A549 (cell line): ENCODE measurements at regions not wholly inside any gene's neighbourhood (a gene's known extent, or its start where the extent isn't known, plus 50 kb on each side); places are given as distances from the start of the nearest gene placed in this dataset.

Experiments
- ATAC-seq, 2 experiments: fragments of 200-7000 bp in 1 of 2; fragments of >200 bp in 1 of 2; cut with Nextera tagmentation in 1 of 2; cut with Tn5 transposase in 1 of 2; 3 replicates each; pipeline versions ENCODE4 v1.8.0 to v1.9.1; 2018 to 2020; ENCODE audit warnings: mild to moderate bottlenecking in 1 of 2, moderate library complexity in 1 of 2
- CTCF ChIA-PET: fragments of 300-600 bp; sonication (Branson Sonifier 250); formaldehyde crosslinking; extraction: SDS; loops from one replicate; lab custom pipeline; 2021; ENCODE audit warnings: antibody characterized with exemption, inconsistent platforms; lab: Yijun Ruan, JAX
- POLR2A ChIA-PET: fragments of 350-600 bp; formaldehyde crosslinking; extraction: SDS; loops from one replicate; lab custom pipeline; 2021; ENCODE audit warnings: antibody characterized with exemption, inconsistent platforms; lab: Yijun Ruan, JAX
- DNase-seq, 2 experiments: peaks; one replicate each; pipeline versions ENCODE4 v3.0.0 to v3.0.0-alpha.2; 2011 to 2016; ENCODE audit warnings: low read depth in 1 of 2, low spot score in 1 of 2
- FAIRE-seq: peaks from 2 replicates; lab custom pipeline; 2011; peaks lifted over from hg19 to GRCh38; lab: Jason Lieb, UNC
- H3K27ac ChIP-seq, 2 experiments: fragments of >200 bp; sonication (Bioruptor Twin); formaldehyde crosslinking; 3 replicates each; pipeline ENCODE4 v1.5.1; 2016 to 2017
- H3K4me1 ChIP-seq: fragments of >200 bp; sonication (Bioruptor Twin); formaldehyde crosslinking; 3 replicates; pipeline ENCODE4 v1.6.1; 2016
- H3K4me2 ChIP-seq: fragments of >200 bp; sonication (Bioruptor Twin); formaldehyde crosslinking; 3 replicates; pipeline ENCODE4 v1.6.1; 2016
- H3K4me3 ChIP-seq: fragments of >200 bp; sonication (Bioruptor Twin); formaldehyde crosslinking; 3 replicates; pipeline ENCODE4 v1.5.1; 2016
- H3K9me3 ChIP-seq: fragments of >200 bp; sonication (Bioruptor Twin); formaldehyde crosslinking; 3 replicates; pipeline ENCODE4 v1.6.1; 2016
- ATOH8 ChIP-seq: fragments of 250-450 bp; sonication (Bioruptor Pico); IDR thresholded peaks from 2 replicates; pipeline ENCODE4 v1.5.0; 2020; ENCODE audit warnings: low read depth, mild to moderate bottlenecking, moderate library complexity
- BHLHE40 ChIP-seq: IDR thresholded peaks from 2 replicates; pipeline ENCODE4 v1.6.1; 2012; ENCODE audit warnings: low read depth, low read length, inconsistent platforms
- CBX8 ChIP-seq: fragments of 200-600 bp; sonication (generic); IDR thresholded peaks from 2 replicates; pipeline ENCODE4 v1.6.1; 2016
- CHD4 ChIP-seq: fragments of 200-600 bp; sonication (generic); IDR thresholded peaks from 2 replicates; pipeline ENCODE4 v1.6.1; 2016; ENCODE audit warnings: antibody characterized with exemption, mild to moderate bottlenecking, borderline replicate concordance
- CTCF ChIP-seq: fragments of >200 bp; sonication (Bioruptor Twin); formaldehyde crosslinking; IDR thresholded peaks from 3 replicates; pipeline ENCODE4 v1.5.1; 2016
- EP300 ChIP-seq, 2 experiments: fragments of >200 bp; sonication (Bioruptor Twin); formaldehyde crosslinking; IDR thresholded peaks; 2 replicates in 1 of 2; 3 replicates in 1 of 2; pipeline ENCODE4 v1.6.1; 2016 to 2017
- FOSL2 ChIP-seq, 2 experiments: fragments of 450-650 bp in 1 of 2; fragments of >200 bp in 1 of 2; sonication (Bioruptor Twin) in 1 of 2; formaldehyde crosslinking; IDR thresholded peaks; 2 replicates each; pipeline versions ENCODE4 v1.5.0 to v1.6.1; 2016 to 2020; ENCODE audit warnings: mild to moderate bottlenecking in 1 of 2, moderate library complexity in 1 of 2
- FOXS1 ChIP-seq: fragments of 250-450 bp; sonication (Bioruptor Pico); IDR thresholded peaks from 2 replicates; pipeline ENCODE4 v1.5.0; 2020; ENCODE audit warnings: mild to moderate bottlenecking, moderate library complexity
- HEYL ChIP-seq: fragments of 250-450 bp; sonication (Bioruptor Pico); IDR thresholded peaks from 2 replicates; pipeline ENCODE4 v1.8.0; 2021; ENCODE audit warnings: mild to moderate bottlenecking, moderate library complexity
- HOXA7 ChIP-seq: fragments of 250-450 bp; sonication (Bioruptor Pico); IDR thresholded peaks from 2 replicates; pipeline ENCODE4 v1.5.0; 2020; ENCODE audit warnings: mild to moderate bottlenecking, moderate library complexity
- JUN ChIP-seq, 2 experiments: fragments of >200 bp; sonication (Bioruptor Twin); formaldehyde crosslinking; IDR thresholded peaks; 2 replicates in 1 of 2; 3 replicates in 1 of 2; pipeline ENCODE4 v1.6.1; 2016 to 2017
- KDM5A ChIP-seq: fragments of 200-600 bp; sonication (generic); IDR thresholded peaks from 2 replicates; pipeline ENCODE4 v1.6.1; 2016; ENCODE audit warnings: antibody characterized with exemption, mild to moderate bottlenecking
- NFE2L2 ChIP-seq: fragments of 150-350 bp; conservative IDR thresholded peaks from 2 replicates; pipeline ENCODE4 v1.6.1; 2014; ENCODE audit warnings: low read length
- NPAS2 ChIP-seq: fragments of 250-450 bp; sonication (Bioruptor Pico); IDR thresholded peaks from 2 replicates; pipeline ENCODE4 v1.8.0; 2022; ENCODE audit warnings: mild to moderate bottlenecking, moderate library complexity, borderline replicate concordance
- NR3C1 ChIP-seq: fragments of >200 bp; sonication (Bioruptor Twin); formaldehyde crosslinking; IDR thresholded peaks from 3 replicates; pipeline ENCODE4 v1.6.1; 2017
- PHF8 ChIP-seq: fragments of 200-600 bp; sonication (generic); IDR thresholded peaks from 2 replicates; pipeline ENCODE4 v1.6.1; 2016; ENCODE audit warnings: low read depth, mild to moderate bottlenecking, antibody characterized with exemption, moderate library complexity, borderline replicate concordance
- POLR2A ChIP-seq: IDR thresholded peaks from 2 replicates; pipeline ENCODE4 v1.6.1; 2012; ENCODE audit warnings: mild to moderate bottlenecking, low read length
- RAD21 ChIP-seq, 2 experiments: fragments of >200 bp in 1 of 2; sonication (Bioruptor Twin) in 1 of 2; formaldehyde crosslinking in 1 of 2; IDR thresholded peaks in 1 of 2; conservative IDR thresholded peaks in 1 of 2; 2 replicates in 1 of 2; 3 replicates in 1 of 2; pipeline ENCODE4 v1.6.1; 2012 to 2018; ENCODE audit warnings: inconsistent platforms in 1 of 2
- RARB ChIP-seq: fragments of 250-450 bp; sonication (Bioruptor Pico); IDR thresholded peaks from 2 replicates; pipeline ENCODE4 v1.8.0; 2021; ENCODE audit warnings: mild to moderate bottlenecking, moderate library complexity
- RNF2 ChIP-seq: fragments of 200-600 bp; sonication (generic); IDR thresholded peaks from 2 replicates; pipeline ENCODE4 v1.6.1; 2016; ENCODE audit warnings: low read depth, mild to moderate bottlenecking, antibody characterized with exemption, moderate library complexity, borderline replicate concordance
- TP53 ChIP-seq: fragments of 250-450 bp; sonication (Bioruptor Pico); IDR thresholded peaks from 2 replicates; pipeline ENCODE4 v1.5.0; 2021; ENCODE audit warnings: mild to moderate bottlenecking, moderate library complexity
- ZC3H11A ChIP-seq: fragments of 450-650 bp; IDR thresholded peaks from 2 replicates; pipeline ENCODE4 v1.6.1; 2014; ENCODE audit warnings: antibody characterized with exemption, mild to moderate bottlenecking
- ZFP36 ChIP-seq: fragments of 450-650 bp; IDR thresholded peaks from 2 replicates; pipeline ENCODE4 v1.6.1; 2014; ENCODE audit warnings: borderline replicate concordance; ENCODE audit not compliant: partially characterized antibody
- ZSCAN20 ChIP-seq: fragments of 250-450 bp; sonication (Bioruptor Pico); IDR thresholded peaks from 2 replicates; pipeline ENCODE4 v1.8.0; 2022; ENCODE audit warnings: mild to moderate bottlenecking, moderate library complexity
- WGBS: methylation state at CpG from one replicate; pipeline ENCODE4 v1.1.6; 2017; ENCODE audit errors: missing lambda C conversion rate; 5-methylcytosine and 5-hydroxymethylcytosine counted together
- TF ChIP-seq, protein P1 (sequence below): fragments of 250-450 bp; sonication (Bioruptor Pico); IDR thresholded peaks from 2 replicates; pipeline ENCODE4 v1.5.0; 2021; ENCODE audit warnings: mild to moderate bottlenecking, moderate library complexity, borderline replicate concordance
- TF ChIP-seq, protein P2 (sequence below): fragments of 200-600 bp; sonication (generic); IDR thresholded peaks from 2 replicates; pipeline ENCODE4 v1.6.1; 2016; ENCODE audit warnings: antibody characterized with exemption, mild to moderate bottlenecking, moderate library complexity

GRCh38 chr16:48011878-48012658, 143.7 kb downstream of the ABCC12 start:
- Histone ChIP-seq H3K9me3 (no peaks in the 10 kb centered on the region), H3K4me3 (no peak overlapping the region), H3K4me1 (no peaks in the 10 kb centered on the region), H3K4me2 (no peak overlapping the region), H3K27ac (no peak overlapping the region)
- FAIRE-seq: no peak
- CTCF ChIA-PET: interaction anchor here (1.5 kb wide), 1 partner anchor 19 kb away, joined by 5 read pairs; no protein-coding TSS in a partner anchor
- DNase-seq: no peak
- no peak for TF ChIP-seq HEYL (CRISPR knock-in tag)
- TF ChIP-seq TP53: no peak
- TF ChIP-seq HOXA7 (CRISPR knock-in tag): no peak
- TF ChIP-seq KDM5A: no peak
- TF ChIP-seq ZC3H11A: no peak
- TF ChIP-seq JUN (IDR thresholded peaks at IDR 0.05): no peak
- no peak for TF ChIP-seq FOXS1 (CRISPR knock-in tag)
- TF ChIP-seq NFE2L2: no peak
- no peak for TF ChIP-seq PHF8
- no peak for TF ChIP-seq POLR2A
- no peak for TF ChIP-seq EP300 (IDR thresholded peaks at IDR 0.05)
- TF ChIP-seq BHLHE40: no peak
- no peak for TF ChIP-seq RNF2
- TF ChIP-seq CHD4: no peak
- no peak for TF ChIP-seq FOSL2 (IDR thresholded peaks at IDR 0.05)
- no peak for TF ChIP-seq FOSL2 (CRISPR knock-in tag; IDR thresholded peaks at IDR 0.05)
- no peak for TF ChIP-seq ZFP36
- no peak for TF ChIP-seq ZSCAN20 (CRISPR knock-in tag)
- no peak for TF ChIP-seq CBX8
- POLR2A ChIA-PET: no interaction called here
- no peak for ATAC-seq
- 66% methylated on average over 9 of the region's 9 CpGs for WGBS

GRCh38 chr16:48011466-48011865, 144.3 kb downstream of the ABCC12 start:
- ChIA-PET CTCF (no interaction called here), POLR2A (no interaction called here)
- H3K9me3 ChIP-seq: no peaks in the 10 kb centered on the region
- WGBS: 53% methylated on average over 3 of the region's 3 CpGs
- no peak overlapping the region for H3K4me3 ChIP-seq
- no peak for ATAC-seq
- no peak for TF ChIP-seq NPAS2 (CRISPR knock-in tag)
- H3K4me1 ChIP-seq: no peaks in the 10 kb centered on the region
- FAIRE-seq: no peak
- no peak for DNase-seq
- H3K4me2 ChIP-seq: no peak overlapping the region
- H3K27ac ChIP-seq: no peak overlapping the region

- no peak for TF ChIP-seq CTCF
- no peak for TF ChIP-seq TP53
- TF ChIP-seq, protein P1, sequence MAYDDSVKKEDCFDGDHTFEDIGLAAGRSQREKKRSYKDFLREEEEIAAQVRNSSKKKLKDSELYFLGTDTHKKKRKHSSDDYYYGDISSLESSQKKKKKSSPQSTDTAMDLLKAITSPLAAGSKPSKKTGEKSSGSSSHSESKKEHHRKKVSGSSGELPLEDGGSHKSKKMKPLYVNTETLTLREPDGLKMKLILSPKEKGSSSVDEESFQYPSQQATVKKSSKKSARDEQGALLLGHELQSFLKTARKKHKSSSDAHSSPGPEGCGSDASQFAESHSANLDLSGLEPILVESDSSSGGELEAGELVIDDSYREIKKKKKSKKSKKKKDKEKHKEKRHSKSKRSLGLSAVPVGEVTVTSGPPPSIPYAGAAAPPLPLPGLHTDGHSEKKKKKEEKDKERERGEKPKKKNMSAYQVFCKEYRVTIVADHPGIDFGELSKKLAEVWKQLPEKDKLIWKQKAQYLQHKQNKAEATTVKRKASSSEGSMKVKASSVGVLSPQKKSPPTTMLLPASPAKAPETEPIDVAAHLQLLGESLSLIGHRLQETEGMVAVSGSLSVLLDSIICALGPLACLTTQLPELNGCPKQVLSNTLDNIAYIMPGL (CRISPR knock-in tag): no peak
- no peak for TF ChIP-seq NR3C1
- TF ChIP-seq, protein P2, sequence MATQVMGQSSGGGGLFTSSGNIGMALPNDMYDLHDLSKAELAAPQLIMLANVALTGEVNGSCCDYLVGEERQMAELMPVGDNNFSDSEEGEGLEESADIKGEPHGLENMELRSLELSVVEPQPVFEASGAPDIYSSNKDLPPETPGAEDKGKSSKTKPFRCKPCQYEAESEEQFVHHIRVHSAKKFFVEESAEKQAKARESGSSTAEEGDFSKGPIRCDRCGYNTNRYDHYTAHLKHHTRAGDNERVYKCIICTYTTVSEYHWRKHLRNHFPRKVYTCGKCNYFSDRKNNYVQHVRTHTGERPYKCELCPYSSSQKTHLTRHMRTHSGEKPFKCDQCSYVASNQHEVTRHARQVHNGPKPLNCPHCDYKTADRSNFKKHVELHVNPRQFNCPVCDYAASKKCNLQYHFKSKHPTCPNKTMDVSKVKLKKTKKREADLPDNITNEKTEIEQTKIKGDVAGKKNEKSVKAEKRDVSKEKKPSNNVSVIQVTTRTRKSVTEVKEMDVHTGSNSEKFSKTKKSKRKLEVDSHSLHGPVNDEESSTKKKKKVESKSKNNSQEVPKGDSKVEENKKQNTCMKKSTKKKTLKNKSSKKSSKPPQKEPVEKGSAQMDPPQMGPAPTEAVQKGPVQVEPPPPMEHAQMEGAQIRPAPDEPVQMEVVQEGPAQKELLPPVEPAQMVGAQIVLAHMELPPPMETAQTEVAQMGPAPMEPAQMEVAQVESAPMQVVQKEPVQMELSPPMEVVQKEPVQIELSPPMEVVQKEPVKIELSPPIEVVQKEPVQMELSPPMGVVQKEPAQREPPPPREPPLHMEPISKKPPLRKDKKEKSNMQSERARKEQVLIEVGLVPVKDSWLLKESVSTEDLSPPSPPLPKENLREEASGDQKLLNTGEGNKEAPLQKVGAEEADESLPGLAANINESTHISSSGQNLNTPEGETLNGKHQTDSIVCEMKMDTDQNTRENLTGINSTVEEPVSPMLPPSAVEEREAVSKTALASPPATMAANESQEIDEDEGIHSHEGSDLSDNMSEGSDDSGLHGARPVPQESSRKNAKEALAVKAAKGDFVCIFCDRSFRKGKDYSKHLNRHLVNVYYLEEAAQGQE: no peak
- TF ChIP-seq POLR2A: no peak
- TF ChIP-seq RARB: no peak
- TF ChIP-seq ATOH8 (CRISPR knock-in tag): no peak
- no peak for TF ChIP-seq RAD21 (conservative IDR thresholded peaks at IDR 0.05 in 1 of 2, IDR thresholded peaks at IDR 0.05 in 1 of 2)
- no peak for TF ChIP-seq HOXA7 (CRISPR knock-in tag)
- no peaks in the 10 kb centered on the region for H3K4me1 ChIP-seq
Observed at GRCh38 chr16:48008011-48008525, 147.7 kb downstream of the ABCC12 start.

More at GRCh38 chr16:48008011-48008525, 147.7 kb downstream of the ABCC12 start:
- WGBS: 70% methylated on average over 7 of the region's 7 CpGs
- H3K27ac ChIP-seq: no peak overlapping the region
- H3K9me3 ChIP-seq: no peaks in the 10 kb centered on the region
- ChIA-PET CTCF (no interaction called here), POLR2A (no interaction called here)
- H3K4me2 ChIP-seq: no peak overlapping the region
- ATAC-seq (no peak), FAIRE-seq (no peak), DNase-seq (no peak)
- no peak overlapping the region for H3K4me3 ChIP-seq
